ENCODE measurements at regions not wholly inside any gene's neighbourhood (a gene's known extent, or its start where the extent isn't known, plus 50 kb on each side); places are given as distances from the start of the nearest gene placed in this dataset.

GRCh38 chr3:110808630-110809029 lies 263.0 kb upstream of the NECTIN3 start:
- Histone ChIP-seq H3K79me2 (ENCODE audit: control insufficient read depth, insufficient read depth, low read length) (no peaks in the 10 kb centered on the region), H3K9me3 (replicated peaks; ENCODE audit: control insufficient read depth, insufficient read depth, low read length) (no peaks in the 10 kb centered on the region), H3K4me3 (no peak overlapping the region), H3K4me1 (ENCODE audit: control insufficient read depth, insufficient read depth, low read length) (no peaks in the 10 kb centered on the region), H3K9ac (ENCODE audit: control insufficient read depth, insufficient read depth, low read length) (no peak overlapping the region), H4K20me1 (ENCODE audit: control insufficient read depth, insufficient read depth) (no peaks in the 10 kb centered on the region), H3K27ac (ENCODE audit: control insufficient read depth, insufficient read depth) (no peak overlapping the region), H3K27me3 (replicated peaks in 1 of 2; ENCODE audit: control insufficient read depth in 2 of 2, insufficient read depth in 2 of 2, low read length in 1 of 2) (no peaks in the 10 kb centered on the region; a peak in 1 of 4 replicates), H3K36me3 (ENCODE audit: control insufficient read depth in 2 of 2, insufficient read depth in 2 of 2, low read length in 1 of 2) (no peaks in the 10 kb centered on the region), H3K4me2 (ENCODE audit: control insufficient read depth, insufficient read depth) (no peak overlapping the region), H2AFZ (ENCODE audit: control insufficient read depth, low read depth, low read length) (no peak overlapping the region)
- no peak for DNase-seq (ENCODE audit: low read depth, low spot score)
- in situ Hi-C loops (cut with MboI): no loop called here
- RAD21 ChIA-PET (ENCODE audit: unreplicated experiment): no interaction called here
- FAIRE-seq: no peak
- no TSS peak for BruUV-seq (replicated peaks)
- WGBS (ENCODE audit: insufficient coverage, insufficient replicate concordance, low lambda C conversion rate, missing lambda C conversion rate): 2% methylated on average over 2 of the region's 2 CpGs
- CTCF ChIA-PET: no interaction called here
- POLR2A ChIA-PET: no interaction called here
- ATAC-seq: no peak
- intact Hi-C loops (cut with micrococcal nuclease; ENCODE audit: unreplicated experiment): no loop called here
- TF ChIP-seq RFX5 (IDR thresholded peaks at IDR 0.05; ENCODE audit: low read depth, low read length) (no peak), BHLHE40 (IDR thresholded peaks at IDR 0.05; ENCODE audit: borderline replicate concordance in 1 of 2, low read depth in 2 of 2, low read length in 1 of 2) (no peak), SP1 (IDR thresholded peaks at IDR 0.05; ENCODE audit: low read depth, low read length) (no peak), USF1 (IDR thresholded peaks at IDR 0.05; ENCODE audit: borderline replicate concordance, extremely low read length, insufficient read depth, low read depth, low read length) (no peak), LARP7 (IDR thresholded peaks at IDR 0.05) (no peak), EED (IDR thresholded peaks at IDR 0.05; ENCODE audit: low read depth) (no peak), NFIC (IDR thresholded peaks at IDR 0.05; ENCODE audit: low read depth, low read length) (no peak), BMI1 (IDR thresholded peaks at IDR 0.05; ENCODE audit: borderline replicate concordance) (no peak), SPI1 (IDR thresholded peaks at IDR 0.05; ENCODE audit: borderline replicate concordance, insufficient read depth, low read depth, low read length) (no peak), NBN (IDR thresholded peaks at IDR 0.05) (no peak), CTCF (IDR thresholded peaks at IDR 0.05 in 2 of 3, conservative IDR thresholded peaks at IDR 0.05 in 1 of 3; ENCODE audit: control insufficient read depth in 2 of 3, extremely low read depth in 1 of 3, insufficient read depth in 1 of 3, low read depth in 3 of 3, low read length in 3 of 3) (no peak), SMAD5 (IDR thresholded peaks at IDR 0.05; ENCODE audit: low read depth) (no peak), EGR1 (IDR thresholded peaks at IDR 0.05; ENCODE audit: borderline replicate concordance in 1 of 2, low read depth in 2 of 2, low read length in 2 of 2) (no peak), MEF2A (IDR thresholded peaks at IDR 0.05; ENCODE audit: insufficient read depth, low read depth, low read length) (no peak), DPF2 (IDR thresholded peaks at IDR 0.05) (no peak), SREBF1 (IDR thresholded peaks at IDR 0.05; ENCODE audit: low read length) (no peak), MLLT1 (IDR thresholded peaks at IDR 0.05) (no peak), IKZF2 (IDR thresholded peaks at IDR 0.05) (no peak)
- SMC1A ChIA-PET (ENCODE audit: uncharacterized antibody, unreplicated experiment): no interaction called here

All from GM12878 (cell line).